Activated CD8-positive, alpha-beta memory T cell treated with anti-CD3 and anti-CD28 coated beads for 4 hours (primary cell): ENCODE measurements at regions not wholly inside any gene's neighbourhood (a gene's known extent, or its start where the extent isn't known, plus 50 kb on each side); places are given as distances from the start of the nearest gene placed in this dataset.

ENCODE experiments used
- DNase-seq, 2 donors: peaks; one replicate each; pipeline ENCODE4 v3.0.0-alpha.2; 2020; ENCODE audit warnings: low read depth in 2 of 2

GRCh38 chr15:39144613-39145499, 436.0 kb upstream of the THBS1 start:
- DNase-seq = no peak

- DNase-seq = no peak
Measured at GRCh38 chr15:39145854-39146625, 434.8 kb upstream of the THBS1 start.

GRCh38 chr15:39149636-39150150, 431.2 kb upstream of the THBS1 start:
- no peak for DNase-seq

- no peak for DNase-seq
Measured at GRCh38 chr15:39151545-39151944, 429.3 kb upstream of the THBS1 start.

- DNase-seq = no peak
Measured at GRCh38 chr15:39153058-39153714, 427.7 kb upstream of the THBS1 start.

- DNase-seq = no peak
Measured at GRCh38 chr15:39153716-39154115, 427.2 kb upstream of the THBS1 start.

GRCh38 chr15:39154227-39154638, 426.6 kb upstream of the THBS1 start:
- no peak for DNase-seq

- DNase-seq = no peak
Measured at GRCh38 chr15:39154776-39155175, 426.1 kb upstream of the THBS1 start.

- DNase-seq = no peak
Measured at GRCh38 chr15:39156166-39156565, 424.7 kb upstream of the THBS1 start.

GRCh38 chr15:39156646-39157250, 424.1 kb upstream of the THBS1 start:
- DNase-seq = no peak

- DNase-seq = no peak
Measured at GRCh38 chr15:39157882-39158281, 423.0 kb upstream of the THBS1 start.

GRCh38 chr15:39159833-39160232, 421.0 kb upstream of the THBS1 start:
- DNase-seq = no peak

- no peak for DNase-seq
Measured at GRCh38 chr15:39161096-39161495, 419.8 kb upstream of the THBS1 start.

- DNase-seq = no peak
Measured at GRCh38 chr15:39165020-39165706, 415.7 kb upstream of the THBS1 start.

GRCh38 chr15:39167164-39168058, 413.5 kb upstream of the THBS1 start:
- no peak for DNase-seq

GRCh38 chr15:39171944-39172368, 408.9 kb upstream of the THBS1 start:
- DNase-seq = no peak

- no peak for DNase-seq
Measured at GRCh38 chr15:39172380-39173281, 408.2 kb upstream of the THBS1 start.

GRCh38 chr15:39173426-39173825, 407.5 kb upstream of the THBS1 start:
- DNase-seq = no peak

- no peak for DNase-seq
Measured at GRCh38 chr15:39174332-39174731, 406.5 kb upstream of the THBS1 start.
